HG03039 (cell line): ENCODE measurements at regions not wholly inside any gene's neighbourhood (a gene's known extent, or its start where the extent isn't known, plus 50 kb on each side); places are given as distances from the start of the nearest gene placed in this dataset.

ENCODE experiments used
- ATAC-seq: cut with Tn5 transposase; IDR thresholded peaks from one replicate; pipeline ENCODE4 v1.9.1; 2021; ENCODE audit warnings: mild to moderate bottlenecking, moderate library complexity; ENCODE audit not compliant: unreplicated experiment

- ATAC-seq, result no peak
Measured at GRCh38 chr21:27156666-27157065, 189.8 kb upstream of the ADAMTS5 start.

GRCh38 chr21:27155130-27155500 is 188.2 kb upstream of the ADAMTS5 start:
- no peak for ATAC-seq

- no peak for ATAC-seq
Measured at GRCh38 chr21:27154451-27155129, 187.7 kb upstream of the ADAMTS5 start.

- ATAC-seq, result no peak
Measured at GRCh38 chr21:27152996-27153395, 186.1 kb upstream of the ADAMTS5 start.

- no peak for ATAC-seq
Measured at GRCh38 chr21:27149034-27149433, 182.1 kb upstream of the ADAMTS5 start.

- no peak for ATAC-seq
Measured at GRCh38 chr21:27146268-27146667, 179.4 kb upstream of the ADAMTS5 start.

- ATAC-seq, result no peak
Measured at GRCh38 chr21:27145134-27145798, 178.4 kb upstream of the ADAMTS5 start.

GRCh38 chr21:27143476-27143875 is 176.6 kb upstream of the ADAMTS5 start:
- ATAC-seq, result no peak

- no peak for ATAC-seq
Measured at GRCh38 chr21:27139526-27139925, 172.6 kb upstream of the ADAMTS5 start.

- ATAC-seq, result no peak
Measured at GRCh38 chr21:27134516-27134915, 167.6 kb upstream of the ADAMTS5 start.

- ATAC-seq, result no peak
Measured at GRCh38 chr21:27132266-27132665, 165.4 kb upstream of the ADAMTS5 start.

- ATAC-seq, result no peak
Measured at GRCh38 chr21:27130154-27130553, 163.3 kb upstream of the ADAMTS5 start.

GRCh38 chr21:27129694-27130093 is 162.8 kb upstream of the ADAMTS5 start:
- ATAC-seq, result no peak

GRCh38 chr21:27129215-27129614 is 162.3 kb upstream of the ADAMTS5 start:
- no peak for ATAC-seq

GRCh38 chr21:27126140-27126539 is 159.3 kb upstream of the ADAMTS5 start:
- no peak for ATAC-seq

- ATAC-seq, result no peak
Measured at GRCh38 chr21:27122686-27123085, 155.8 kb upstream of the ADAMTS5 start.

GRCh38 chr21:27114111-27114510 is 147.2 kb upstream of the ADAMTS5 start:
- ATAC-seq, result no peak

GRCh38 chr21:27112186-27112585 is 145.3 kb upstream of the ADAMTS5 start:
- no peak for ATAC-seq

- no peak for ATAC-seq
Measured at GRCh38 chr21:27110956-27111355, 144.1 kb upstream of the ADAMTS5 start.

GRCh38 chr21:27108701-27109100 is 141.8 kb upstream of the ADAMTS5 start:
- no peak for ATAC-seq

GRCh38 chr21:27108228-27108627 is 141.3 kb upstream of the ADAMTS5 start:
- no peak for ATAC-seq

GRCh38 chr21:27104846-27105431 is 138.1 kb upstream of the ADAMTS5 start:
- ATAC-seq, result no peak
